ENCODE measurements at regions not wholly inside any gene's neighbourhood (a gene's known extent, or its start where the extent isn't known, plus 50 kb on each side); places are given as distances from the start of the nearest gene placed in this dataset.

DNA sequence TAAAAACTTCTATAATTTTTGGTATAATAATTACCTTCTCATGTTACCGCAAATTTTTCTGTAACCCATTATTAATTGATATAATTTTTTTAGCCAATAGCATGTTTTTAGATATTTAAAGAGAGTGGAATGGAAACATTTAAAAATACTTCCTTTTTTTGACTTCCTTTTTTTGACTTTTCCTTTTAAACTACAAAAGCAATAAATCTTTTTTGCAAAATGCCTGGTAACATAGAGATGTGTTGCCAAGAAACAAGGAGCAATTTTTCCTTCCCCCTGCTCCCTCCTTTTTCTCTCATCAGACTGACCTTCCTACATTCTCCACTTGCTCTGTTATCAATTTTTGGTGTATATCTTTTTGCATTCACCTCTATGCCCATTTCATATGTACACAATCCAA, 666.2 kb downstream of the ADGRL2 start:
- H3K4me3 ChIP-seq (ENCODE audit: low read depth in 1 of 5, low read length in 5 of 5): no peak overlapping the region
- H3K4me1 ChIP-seq (ENCODE audit: control insufficient read depth in 5 of 5, insufficient read depth in 5 of 5, low read length in 5 of 5): peaks cover 0 to 28% (median 14%) of the 10 kb centered on the region in 5 donors
- no peaks in the 10 kb centered on the region for H3K36me3 ChIP-seq (ENCODE audit: control insufficient read depth in 5 of 5, insufficient read depth in 5 of 5, low read length in 5 of 5)
- no peak overlapping the region for H3K27ac ChIP-seq (ENCODE audit: low read depth, low read length)
- H3K27me3 ChIP-seq (ENCODE audit: control insufficient read depth in 5 of 5, insufficient read depth in 4 of 5, low read length in 5 of 5): no peaks in the 10 kb centered on the region
- H3K9me3 ChIP-seq (ENCODE audit: control insufficient read depth in 5 of 5, low read length in 5 of 5): no peaks in the 10 kb centered on the region
- no peak overlapping the region for H3K9ac ChIP-seq (ENCODE audit: low read length in 5 of 5)

- Histone ChIP-seq H3K27ac (ENCODE audit: low read depth, low read length) (no peak overlapping the region), H3K36me3 (ENCODE audit: control insufficient read depth in 5 of 5, insufficient read depth in 5 of 5, low read length in 5 of 5) (no peaks in the 10 kb centered on the region), H3K4me1 (ENCODE audit: control insufficient read depth in 5 of 5, insufficient read depth in 5 of 5, low read length in 5 of 5) (peaks cover 0 to 28% (median 14%) of the 10 kb centered on the region in 5 donors), H3K9me3 (ENCODE audit: control insufficient read depth in 5 of 5, low read length in 5 of 5) (no peaks in the 10 kb centered on the region), H3K27me3 (ENCODE audit: control insufficient read depth in 5 of 5, insufficient read depth in 4 of 5, low read length in 5 of 5) (no peaks in the 10 kb centered on the region), H3K9ac (ENCODE audit: low read length in 5 of 5) (no peak overlapping the region), H3K4me3 (ENCODE audit: low read depth in 1 of 5, low read length in 5 of 5) (no peak overlapping the region)
These were observed 665.7 kb downstream of the ADGRL2 start for GRCh38 chr1:82466416-82466815.

DNA sequence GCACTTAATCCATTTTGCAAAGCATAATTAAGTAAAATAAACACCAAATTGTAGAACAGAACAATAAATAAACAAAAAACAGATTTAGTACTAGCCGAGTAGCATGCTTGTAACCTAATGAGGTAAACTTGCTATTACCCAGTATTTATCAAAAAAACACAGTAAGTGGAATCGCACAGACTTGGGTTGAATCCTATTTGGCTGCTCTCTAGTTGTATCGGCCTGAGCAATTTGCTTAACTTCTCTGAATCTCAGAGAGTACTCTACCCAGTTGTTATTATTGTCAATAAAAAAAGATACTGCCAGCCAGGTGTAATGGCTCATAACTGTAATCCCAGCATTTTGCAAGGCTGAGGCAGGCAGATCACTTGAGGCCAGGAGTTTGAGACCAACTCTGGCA, 664.3 kb downstream of the ADGRL2 start:
- Histone ChIP-seq H3K9ac (ENCODE audit: low read length in 5 of 5) (peak overlapping the region in 1 of 5 donors; percentile 40), H3K4me3 (ENCODE audit: low read depth in 1 of 5, low read length in 5 of 5) (no peak overlapping the region), H3K9me3 (ENCODE audit: control insufficient read depth in 5 of 5, low read length in 5 of 5) (no peaks in the 10 kb centered on the region), H3K27me3 (ENCODE audit: control insufficient read depth in 5 of 5, insufficient read depth in 4 of 5, low read length in 5 of 5) (no peaks in the 10 kb centered on the region), H3K27ac (ENCODE audit: low read depth, low read length) (peak overlapping the region; percentile 59), H3K36me3 (ENCODE audit: control insufficient read depth in 5 of 5, insufficient read depth in 5 of 5, low read length in 5 of 5) (no peaks in the 10 kb centered on the region), H3K4me1 (ENCODE audit: control insufficient read depth in 5 of 5, insufficient read depth in 5 of 5, low read length in 5 of 5) (peaks cover 0 to 28% (median 14%) of the 10 kb centered on the region in 5 donors)

GRCh38 chr1:82464362-82465001, 663.7 kb downstream of the ADGRL2 start:
- Histone ChIP-seq H3K27ac (ENCODE audit: low read depth, low read length) (peak overlapping the region; percentile 59), H3K4me1 (ENCODE audit: control insufficient read depth in 5 of 5, insufficient read depth in 5 of 5, low read length in 5 of 5) (peaks cover 0 to 28% (median 14%) of the 10 kb centered on the region in 5 donors), H3K36me3 (ENCODE audit: control insufficient read depth in 5 of 5, insufficient read depth in 5 of 5, low read length in 5 of 5) (no peaks in the 10 kb centered on the region), H3K9ac (ENCODE audit: low read length in 5 of 5) (peak overlapping the region in 1 of 5 donors; percentile 40), H3K4me3 (ENCODE audit: low read depth in 1 of 5, low read length in 5 of 5) (no peak overlapping the region), H3K27me3 (ENCODE audit: control insufficient read depth in 5 of 5, insufficient read depth in 4 of 5, low read length in 5 of 5) (no peaks in the 10 kb centered on the region), H3K9me3 (ENCODE audit: control insufficient read depth in 5 of 5, low read length in 5 of 5) (no peaks in the 10 kb centered on the region)

GRCh38 chr1:82463951-82464350, 663.2 kb downstream of the ADGRL2 start:
- Histone ChIP-seq H3K4me1 (ENCODE audit: control insufficient read depth in 5 of 5, insufficient read depth in 5 of 5, low read length in 5 of 5) (peaks cover 0 to 28% (median 14%) of the 10 kb centered on the region in 5 donors), H3K4me3 (ENCODE audit: low read depth in 1 of 5, low read length in 5 of 5) (no peak overlapping the region), H3K9ac (ENCODE audit: low read length in 5 of 5) (no peak overlapping the region), H3K27ac (ENCODE audit: low read depth, low read length) (peak overlapping the region; percentile 59), H3K27me3 (ENCODE audit: control insufficient read depth in 5 of 5, insufficient read depth in 4 of 5, low read length in 5 of 5) (no peaks in the 10 kb centered on the region), H3K9me3 (ENCODE audit: control insufficient read depth in 5 of 5, low read length in 5 of 5) (no peaks in the 10 kb centered on the region), H3K36me3 (ENCODE audit: control insufficient read depth in 5 of 5, insufficient read depth in 5 of 5, low read length in 5 of 5) (no peaks in the 10 kb centered on the region)

DNA sequence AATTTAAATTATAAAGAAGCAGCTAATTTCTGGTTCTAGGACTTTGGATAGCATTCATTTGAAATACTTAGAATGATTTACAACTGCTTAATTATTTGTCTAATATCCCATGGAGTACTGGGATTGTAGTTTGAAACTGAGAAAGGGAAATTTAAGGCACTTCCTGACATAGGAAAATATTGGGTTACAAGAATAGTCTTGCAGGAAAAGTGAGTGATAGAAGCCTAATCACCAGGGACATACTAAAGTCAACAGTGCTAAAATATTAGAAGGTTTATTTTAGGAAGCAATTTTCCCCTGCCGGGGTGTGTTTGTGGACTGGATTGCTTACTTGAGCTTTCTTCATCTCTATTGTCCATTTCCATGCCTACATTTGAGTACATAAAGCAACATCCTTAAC, 661.6 kb downstream of the ADGRL2 start:
- Histone ChIP-seq H3K4me3 (ENCODE audit: low read depth in 1 of 5, low read length in 5 of 5) (no peak overlapping the region), H3K9me3 (ENCODE audit: control insufficient read depth in 5 of 5, low read length in 5 of 5) (no peaks in the 10 kb centered on the region), H3K27ac (ENCODE audit: low read depth, low read length) (no peak overlapping the region), H3K9ac (ENCODE audit: low read length in 5 of 5) (no peak overlapping the region), H3K27me3 (ENCODE audit: control insufficient read depth in 5 of 5, insufficient read depth in 4 of 5, low read length in 5 of 5) (no peaks in the 10 kb centered on the region), H3K4me1 (ENCODE audit: control insufficient read depth in 5 of 5, insufficient read depth in 5 of 5, low read length in 5 of 5) (peaks cover 0 to 27% (median 14%) of the 10 kb centered on the region in 5 donors), H3K36me3 (ENCODE audit: control insufficient read depth in 5 of 5, insufficient read depth in 5 of 5, low read length in 5 of 5) (no peaks in the 10 kb centered on the region)

- peaks cover 0 to 6% (median 0%) of the 10 kb centered on the region in 5 donors for H3K4me1 ChIP-seq (ENCODE audit: control insufficient read depth in 5 of 5, insufficient read depth in 5 of 5, low read length in 5 of 5)
- H3K4me3 ChIP-seq (ENCODE audit: low read depth in 1 of 5, low read length in 5 of 5): no peak overlapping the region
- H3K36me3 ChIP-seq (ENCODE audit: control insufficient read depth in 5 of 5, insufficient read depth in 5 of 5, low read length in 5 of 5): no peaks in the 10 kb centered on the region
- H3K9ac ChIP-seq (ENCODE audit: low read length in 5 of 5): no peak overlapping the region
- H3K27ac ChIP-seq (ENCODE audit: low read depth, low read length): no peak overlapping the region
- H3K9me3 ChIP-seq (ENCODE audit: control insufficient read depth in 5 of 5, low read length in 5 of 5): peaks cover 0 to 18% (median 10%) of the 10 kb centered on the region in 5 donors
- no peaks in the 10 kb centered on the region for H3K27me3 ChIP-seq (ENCODE audit: control insufficient read depth in 5 of 5, insufficient read depth in 4 of 5, low read length in 5 of 5)
These were observed 654.6 kb downstream of the ADGRL2 start for GRCh38 chr1:82455342-82455741.

- Histone ChIP-seq H3K4me3 (ENCODE audit: low read depth in 1 of 5, low read length in 5 of 5) (no peak overlapping the region), H3K36me3 (ENCODE audit: control insufficient read depth in 5 of 5, insufficient read depth in 5 of 5, low read length in 5 of 5) (no peaks in the 10 kb centered on the region), H3K27ac (ENCODE audit: low read depth, low read length) (no peak overlapping the region), H3K4me1 (ENCODE audit: control insufficient read depth in 5 of 5, insufficient read depth in 5 of 5, low read length in 5 of 5) (peaks cover 0 to 6% (median 0%) of the 10 kb centered on the region in 5 donors), H3K9ac (ENCODE audit: low read length in 5 of 5) (no peak overlapping the region), H3K27me3 (ENCODE audit: control insufficient read depth in 5 of 5, insufficient read depth in 4 of 5, low read length in 5 of 5) (no peaks in the 10 kb centered on the region), H3K9me3 (ENCODE audit: control insufficient read depth in 5 of 5, low read length in 5 of 5) (peaks cover 0 to 18% (median 10%) of the 10 kb centered on the region in 5 donors)
These were observed 653.7 kb downstream of the ADGRL2 start for GRCh38 chr1:82454431-82454830.

DNA sequence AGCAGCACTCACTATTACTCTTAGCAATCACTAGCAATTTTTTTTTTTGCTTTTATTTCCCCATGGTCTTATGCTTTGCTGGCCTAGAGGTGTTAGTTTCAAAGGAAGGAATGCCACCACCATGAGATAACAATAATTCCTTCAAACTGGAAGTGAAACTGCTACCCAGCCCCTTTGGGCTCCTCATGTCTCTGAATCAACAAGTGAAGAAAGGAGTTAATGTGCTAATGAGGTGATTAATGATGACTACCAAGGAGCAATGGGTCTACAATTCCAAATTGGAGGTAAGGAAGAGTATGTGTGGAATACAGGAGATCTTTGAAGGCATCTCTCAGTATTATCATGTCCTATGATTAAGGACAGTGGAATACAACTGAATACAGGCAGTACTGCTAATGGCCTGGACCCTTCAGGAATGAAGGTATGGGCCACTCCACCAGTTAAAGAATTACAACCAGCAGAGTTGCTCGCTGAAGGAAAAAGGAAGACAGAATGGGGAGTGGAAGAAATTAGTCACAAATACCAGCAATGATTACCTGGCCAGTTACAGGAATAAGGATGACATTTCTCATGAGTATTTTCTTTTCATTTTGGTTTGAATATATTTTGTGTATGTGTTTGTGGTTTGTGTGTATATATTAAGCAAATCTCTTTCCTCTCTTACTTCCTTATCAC, 652.9 kb downstream of the ADGRL2 start:
- Histone ChIP-seq H3K36me3 (ENCODE audit: control insufficient read depth in 5 of 5, insufficient read depth in 5 of 5, low read length in 5 of 5) (no peaks in the 10 kb centered on the region), H3K9me3 (ENCODE audit: control insufficient read depth in 5 of 5, low read length in 5 of 5) (peaks cover 0 to 18% (median 10%) of the 10 kb centered on the region in 5 donors), H3K4me3 (ENCODE audit: low read depth in 1 of 5, low read length in 5 of 5) (no peak overlapping the region), H3K9ac (ENCODE audit: low read length in 5 of 5) (no peak overlapping the region), H3K27ac (ENCODE audit: low read depth, low read length) (no peak overlapping the region), H3K4me1 (ENCODE audit: control insufficient read depth in 5 of 5, insufficient read depth in 5 of 5, low read length in 5 of 5) (peaks cover 0 to 6% (median 0%) of the 10 kb centered on the region in 5 donors), H3K27me3 (ENCODE audit: control insufficient read depth in 5 of 5, insufficient read depth in 4 of 5, low read length in 5 of 5) (no peaks in the 10 kb centered on the region)

DNA sequence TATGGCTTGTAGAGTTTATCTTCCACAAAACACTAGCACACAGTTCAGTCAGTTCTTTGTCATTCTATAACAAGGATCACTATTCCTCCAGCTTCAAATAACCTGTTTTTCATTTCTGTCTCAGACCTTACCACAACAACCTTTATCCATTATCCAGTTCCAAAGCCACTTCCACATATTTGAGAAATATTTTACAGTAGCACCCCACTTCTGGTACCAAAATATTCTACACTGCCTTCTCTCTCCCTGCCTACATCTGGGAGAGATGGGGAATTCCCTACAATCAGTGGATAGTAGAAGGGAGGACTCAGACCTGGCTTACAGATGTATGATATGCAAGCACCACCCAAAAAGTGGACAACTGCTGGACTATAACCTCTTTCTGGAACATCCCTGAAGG, 651.4 kb downstream of the ADGRL2 start:
- H3K27me3 ChIP-seq (ENCODE audit: control insufficient read depth in 5 of 5, insufficient read depth in 4 of 5, low read length in 5 of 5): no peaks in the 10 kb centered on the region
- H3K9ac ChIP-seq (ENCODE audit: low read length in 5 of 5): no peak overlapping the region

More for the DNA sequence above, 651.4 kb downstream of the ADGRL2 start:
- no peaks in the 10 kb centered on the region for H3K36me3 ChIP-seq (ENCODE audit: control insufficient read depth in 5 of 5, insufficient read depth in 5 of 5, low read length in 5 of 5)
- H3K4me3 ChIP-seq (ENCODE audit: low read depth in 1 of 5, low read length in 5 of 5): no peak overlapping the region
- peaks cover 0 to 18% (median 10%) of the 10 kb centered on the region in 5 donors for H3K9me3 ChIP-seq (ENCODE audit: control insufficient read depth in 5 of 5, low read length in 5 of 5)
- H3K27ac ChIP-seq (ENCODE audit: low read depth, low read length): no peak overlapping the region
- peaks cover 0 to 6% (median 0%) of the 10 kb centered on the region in 5 donors for H3K4me1 ChIP-seq (ENCODE audit: control insufficient read depth in 5 of 5, insufficient read depth in 5 of 5, low read length in 5 of 5)

All from subcutaneous abdominal adipose tissue (tissue), 5 donors.